HUES48 (cell line): ENCODE measurements at regions not wholly inside any gene's neighbourhood (a gene's known extent, or its start where the extent isn't known, plus 50 kb on each side); places are given as distances from the start of the nearest gene placed in this dataset.
"Not testable (repeated sequence)": the region's sequence is repeated elsewhere in the genome, so short reads cannot be mapped to it uniquely, and the experiment has no call there.

Experiments used
- H3K27ac ChIP-seq: one replicate; pipeline ENCODE4 v1.7.0; 2013; ENCODE audit warnings: low read depth, low read length, inconsistent platforms
- H3K27me3 ChIP-seq: 2 replicates; pipeline ENCODE4 v1.6.1; 2013; ENCODE audit warnings: mild to moderate bottlenecking, low read length; ENCODE audit not compliant: control insufficient read depth, insufficient read depth
- H3K36me3 ChIP-seq: 2 replicates; pipeline ENCODE4 v1.6.1; 2013; ENCODE audit warnings: low read length; ENCODE audit not compliant: control insufficient read depth, insufficient read depth
- H3K4me1 ChIP-seq: 2 replicates; pipeline ENCODE4 v1.6.1; 2013; ENCODE audit warnings: mild to moderate bottlenecking, low read length; ENCODE audit not compliant: control insufficient read depth, insufficient read depth
- H3K4me3 ChIP-seq: 2 replicates; pipeline ENCODE4 v1.5.1; 2013; ENCODE audit warnings: mild to moderate bottlenecking, low read depth, low read length
- H3K9ac ChIP-seq: 2 replicates; pipeline ENCODE4 v1.6.1; 2013; ENCODE audit warnings: mild to moderate bottlenecking, low read depth, low read length, moderate library complexity
- H3K9me3 ChIP-seq: 2 replicates; pipeline ENCODE4 v1.6.1; 2013; ENCODE audit warnings: low read length; ENCODE audit not compliant: control insufficient read depth, insufficient read depth

DNA sequence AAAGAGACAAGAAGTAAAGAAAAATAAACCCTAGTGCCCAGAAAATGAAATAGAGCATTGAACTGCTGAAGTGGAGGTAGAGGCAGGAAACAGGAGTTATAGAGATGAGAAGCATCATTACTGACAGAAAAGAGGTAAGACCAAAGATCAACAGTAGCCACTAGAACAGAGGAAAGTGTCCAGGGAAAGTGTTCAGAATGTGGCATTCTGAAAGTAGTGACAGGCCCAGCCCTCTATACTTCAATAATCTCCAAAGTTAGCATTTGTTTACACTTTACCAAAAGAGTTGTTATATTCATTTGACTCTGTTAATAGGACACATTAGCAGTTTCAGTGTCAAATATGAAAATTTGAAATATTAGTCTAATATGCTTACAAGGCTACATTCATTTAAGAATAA lies 727.1 kb upstream of the NECTIN3 start:
- Histone ChIP-seq H3K27me3 (no peaks in the 10 kb centered on the region), H3K4me3 (no peak overlapping the region), H3K9me3 (no peaks in the 10 kb centered on the region), H3K27ac (no peak overlapping the region), H3K9ac (no peak overlapping the region), H3K4me1 (no peaks in the 10 kb centered on the region), H3K36me3 (no peaks in the 10 kb centered on the region)

DNA sequence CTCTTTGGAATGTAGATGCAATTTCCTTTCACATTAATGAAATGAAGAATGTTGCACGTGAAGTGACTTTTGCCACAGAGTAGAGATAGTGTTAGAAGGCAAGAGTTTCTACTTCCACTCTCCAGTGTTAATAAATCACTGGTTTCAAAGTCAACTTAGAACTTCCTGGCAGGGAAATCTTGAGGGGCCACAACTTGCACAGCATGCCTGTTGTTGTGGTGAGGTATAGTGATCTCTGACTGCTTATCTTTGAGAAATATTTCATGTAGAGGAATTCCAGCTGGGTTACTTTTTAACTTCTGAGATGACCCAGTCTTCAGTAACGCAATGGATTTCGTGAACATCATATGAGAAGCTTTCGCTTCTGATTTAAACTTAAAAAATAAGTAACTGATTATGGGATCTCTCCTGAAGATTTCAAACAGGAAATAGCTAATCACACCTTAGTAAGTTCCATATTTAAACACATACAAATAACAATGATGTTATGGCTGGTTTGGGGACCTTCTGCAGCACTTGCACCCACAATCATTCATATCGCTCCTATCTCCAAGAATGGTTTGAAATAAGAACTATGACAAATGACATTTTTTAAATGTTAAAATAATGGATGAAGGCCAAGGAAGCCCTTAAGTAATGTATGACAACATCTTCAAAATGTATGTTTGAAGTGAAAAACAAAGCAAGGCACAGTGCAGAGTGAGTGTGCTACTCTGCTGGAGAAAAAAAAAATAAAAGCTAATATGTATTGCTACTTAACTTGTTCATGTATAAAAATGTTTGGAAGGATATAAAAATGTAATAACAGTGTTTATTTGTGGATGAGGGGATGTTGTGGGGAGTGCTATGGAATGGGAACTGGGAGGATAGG lies 726.5 kb upstream of the NECTIN3 start:
- Histone ChIP-seq H3K9ac (no peak overlapping the region), H3K9me3 (no peaks in the 10 kb centered on the region), H3K27me3 (no peaks in the 10 kb centered on the region), H3K4me1 (no peaks in the 10 kb centered on the region), H3K27ac (no peak overlapping the region), H3K36me3 (no peaks in the 10 kb centered on the region), H3K4me3 (no peak overlapping the region)

DNA sequence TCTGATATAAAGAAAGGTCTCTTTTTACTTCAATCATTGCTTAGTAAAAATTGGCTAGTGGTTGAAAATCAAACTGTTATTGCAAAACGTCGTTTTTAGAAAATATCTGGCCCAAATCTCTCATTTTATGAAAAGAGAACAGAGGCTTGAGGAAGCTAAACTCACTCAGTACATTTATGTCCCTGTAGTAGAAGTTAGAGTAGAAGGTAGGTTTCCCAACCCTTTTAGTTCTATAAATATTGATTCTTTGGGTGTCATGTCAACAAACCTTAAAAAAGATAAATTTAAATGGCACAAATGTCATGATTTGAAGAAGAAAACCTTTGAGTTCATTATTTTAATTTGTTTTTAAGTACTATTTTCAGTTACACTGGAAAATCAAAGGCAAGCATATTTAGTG lies 722.3 kb upstream of the NECTIN3 start:
- Histone ChIP-seq H3K27me3 (no peaks in the 10 kb centered on the region), H3K27ac (no peak overlapping the region), H3K9ac (no peak overlapping the region), H3K4me3 (no peak overlapping the region), H3K4me1 (no peaks in the 10 kb centered on the region), H3K9me3 (no peaks in the 10 kb centered on the region), H3K36me3 (no peaks in the 10 kb centered on the region)

DNA sequence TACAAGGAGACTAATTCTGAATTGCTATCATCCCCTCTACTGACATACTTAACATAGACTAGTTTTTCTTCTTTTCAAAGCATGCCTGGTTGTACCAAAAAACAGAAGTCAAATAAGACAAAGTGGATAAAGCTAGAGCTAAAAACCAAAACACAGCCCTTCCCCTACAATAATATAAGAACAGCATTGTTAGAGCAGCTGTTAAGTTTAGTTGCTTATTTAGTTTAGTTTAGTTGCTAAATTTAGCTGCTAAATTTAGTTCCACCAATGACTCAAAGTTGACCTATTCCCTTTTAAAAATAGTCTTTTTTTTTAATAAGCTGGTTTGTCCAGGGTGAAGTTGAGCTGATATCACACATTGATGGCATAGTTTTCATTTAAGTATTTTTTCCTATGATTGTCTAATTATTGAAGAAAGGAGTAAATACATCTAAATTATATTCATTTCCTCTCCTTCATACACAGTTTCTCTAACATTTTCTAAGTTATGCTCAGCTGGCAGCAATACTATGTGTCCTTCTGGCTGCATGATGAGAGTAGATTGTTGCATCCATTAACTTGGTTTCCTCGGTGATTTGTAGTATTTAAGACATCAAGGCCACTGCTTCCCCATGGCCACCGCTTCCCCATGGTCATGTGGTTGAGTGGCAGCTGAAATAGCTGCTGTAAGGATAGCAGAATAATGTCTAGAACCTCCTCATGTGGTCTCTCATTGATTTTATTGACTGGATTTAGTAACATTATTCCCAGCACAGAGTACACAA lies 718.6 kb upstream of the NECTIN3 start:
- Histone ChIP-seq H3K4me1 (no peaks in the 10 kb centered on the region), H3K4me3 (no peak overlapping the region), H3K36me3 (no peaks in the 10 kb centered on the region), H3K27ac (no peak overlapping the region), H3K9ac (no peak overlapping the region), H3K9me3 (no peaks in the 10 kb centered on the region), H3K27me3 (no peaks in the 10 kb centered on the region)

DNA sequence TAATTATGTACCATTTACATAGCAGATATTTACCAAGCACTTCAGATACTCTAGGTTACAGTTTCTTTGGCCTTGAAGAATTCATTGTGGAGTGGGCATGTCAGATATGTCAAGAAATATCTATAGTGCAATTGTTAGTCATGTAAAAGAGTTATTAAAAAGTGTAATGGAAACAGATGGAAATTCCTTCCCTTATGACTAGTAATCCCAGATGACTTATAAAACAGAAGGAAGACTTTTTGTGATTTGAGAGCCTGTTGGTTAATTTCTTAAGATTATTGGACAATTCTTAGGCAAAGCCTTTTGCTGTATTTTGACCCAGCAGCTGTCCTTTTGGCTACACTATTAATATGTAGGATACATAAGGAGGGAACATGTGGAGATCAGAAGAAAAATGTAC lies 708.9 kb upstream of the NECTIN3 start:
- Histone ChIP-seq H3K27me3 (no peaks in the 10 kb centered on the region), H3K4me1 (no peaks in the 10 kb centered on the region), H3K27ac (no peak overlapping the region), H3K9me3 (no peaks in the 10 kb centered on the region), H3K9ac (no peak overlapping the region), H3K36me3 (no peaks in the 10 kb centered on the region), H3K4me3 (no peak overlapping the region)

DNA sequence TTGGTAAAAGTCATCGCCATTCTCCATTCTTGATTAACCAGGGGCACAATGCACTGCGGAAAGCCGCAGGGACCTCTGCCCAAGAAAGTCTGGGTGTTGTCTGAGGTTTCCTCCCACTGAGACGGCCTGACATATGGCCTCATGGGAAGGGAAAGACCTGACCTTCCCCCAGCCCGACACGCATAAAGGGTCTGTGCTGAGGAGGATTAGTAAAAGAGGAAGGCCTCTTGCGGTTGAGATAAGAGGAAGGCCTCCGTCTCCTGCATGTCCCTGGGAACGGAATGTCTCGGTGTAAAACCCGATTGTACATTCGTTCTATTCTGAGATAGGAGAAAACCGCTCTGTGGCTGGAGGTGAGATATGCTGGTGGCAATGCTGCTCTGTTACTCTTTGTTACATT lies 704.3 kb upstream of the NECTIN3 start:
- not testable (repeated sequence) for H3K9me3 ChIP-seq, H3K4me3 ChIP-seq, H3K9ac ChIP-seq

DNA sequence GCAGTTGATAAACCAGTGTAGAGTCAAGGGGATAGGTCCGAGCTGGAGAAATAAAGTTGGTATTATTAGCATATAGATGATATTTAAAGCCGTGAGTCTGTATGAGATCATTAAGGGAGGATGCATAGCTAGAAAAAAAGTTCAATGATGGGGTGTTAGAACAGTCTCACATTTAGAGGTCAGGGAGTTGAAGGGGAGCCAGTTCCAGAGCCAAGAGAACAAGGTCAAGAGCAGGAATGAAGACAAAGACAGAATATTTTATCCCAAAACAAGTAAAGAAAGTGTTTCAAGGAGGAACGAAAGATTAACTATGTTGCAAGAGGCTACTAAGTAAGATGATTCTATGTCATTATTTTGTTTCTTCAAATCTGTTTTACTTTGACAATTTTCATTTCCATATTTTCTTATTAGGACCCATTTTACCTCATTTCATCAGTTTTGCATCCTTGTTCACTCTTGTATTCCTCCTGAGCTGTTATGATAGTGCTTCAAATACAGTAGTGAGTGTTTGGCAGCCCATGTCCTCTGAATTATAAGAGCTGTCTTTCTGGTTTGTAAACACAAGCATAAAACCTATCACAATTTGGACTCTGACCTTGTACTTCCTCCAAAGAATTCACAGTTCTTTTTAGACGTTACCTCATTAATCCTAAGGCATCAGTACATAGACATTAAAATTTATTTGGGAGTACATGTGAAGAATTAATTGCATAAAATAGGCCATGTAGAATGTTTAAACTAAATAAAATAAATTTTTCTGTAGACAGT lies 695.7 kb upstream of the NECTIN3 start:
- Histone ChIP-seq H3K36me3 (no peaks in the 10 kb centered on the region), H3K4me1 (no peaks in the 10 kb centered on the region), H3K27ac (no peak overlapping the region), H3K9ac (no peak overlapping the region), H3K9me3 (no peaks in the 10 kb centered on the region), H3K4me3 (no peak overlapping the region), H3K27me3 (no peaks in the 10 kb centered on the region)

More for the DNA sequence above, 704.3 kb upstream of the NECTIN3 start:
- not testable (repeated sequence) for H3K4me1 ChIP-seq, H3K27me3 ChIP-seq, H3K27ac ChIP-seq, H3K36me3 ChIP-seq

DNA sequence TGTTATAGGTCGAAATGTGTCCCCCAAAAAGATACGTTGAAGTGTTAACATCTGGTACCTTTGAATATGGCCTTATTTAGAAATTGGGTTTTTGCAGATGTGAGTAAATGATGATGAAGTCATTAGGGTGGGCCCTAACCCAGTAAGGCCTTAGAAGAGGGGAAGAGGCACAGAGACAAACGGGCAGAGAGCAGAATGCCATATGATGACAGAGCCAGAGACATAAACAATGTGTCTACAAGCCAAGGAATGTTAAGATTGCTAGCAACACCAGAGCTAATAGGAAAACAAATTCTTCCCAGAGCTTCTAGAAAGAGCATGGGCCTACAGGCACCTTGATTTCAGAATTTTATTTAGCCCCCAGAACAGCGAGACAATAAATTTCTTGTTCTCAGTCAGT lies 693.1 kb upstream of the NECTIN3 start:
- Histone ChIP-seq H3K36me3 (no peaks in the 10 kb centered on the region), H3K9me3 (no peaks in the 10 kb centered on the region), H3K4me3 (no peak overlapping the region), H3K27me3 (no peaks in the 10 kb centered on the region), H3K4me1 (no peaks in the 10 kb centered on the region), H3K27ac (no peak overlapping the region), H3K9ac (no peak overlapping the region)

DNA sequence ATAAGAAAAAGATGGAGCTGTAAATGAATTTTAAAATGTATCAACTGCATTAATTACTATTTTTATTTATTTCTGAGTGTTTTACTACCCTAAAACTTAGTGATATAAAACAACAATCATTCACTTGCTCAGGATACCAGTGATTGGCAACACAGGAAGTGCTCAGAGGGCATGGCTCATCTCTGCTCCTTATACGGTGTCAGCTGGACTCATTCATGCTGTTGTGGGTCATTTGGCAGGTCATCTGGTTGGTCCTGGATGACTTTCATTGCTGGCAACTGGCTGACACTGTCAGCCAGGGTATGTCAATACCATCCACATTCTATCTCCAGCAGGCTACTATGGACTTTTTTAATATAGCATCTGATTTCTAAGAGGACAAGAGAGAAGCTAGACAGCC lies 689.6 kb upstream of the NECTIN3 start:
- H3K36me3 ChIP-seq, result no peaks in the 10 kb centered on the region
- no peaks in the 10 kb centered on the region for H3K4me1 ChIP-seq
- no peak overlapping the region for H3K9ac ChIP-seq
- H3K9me3 ChIP-seq, result no peaks in the 10 kb centered on the region
- no peak overlapping the region for H3K27ac ChIP-seq
- no peaks in the 10 kb centered on the region for H3K27me3 ChIP-seq
- H3K4me3 ChIP-seq, result no peak overlapping the region

DNA sequence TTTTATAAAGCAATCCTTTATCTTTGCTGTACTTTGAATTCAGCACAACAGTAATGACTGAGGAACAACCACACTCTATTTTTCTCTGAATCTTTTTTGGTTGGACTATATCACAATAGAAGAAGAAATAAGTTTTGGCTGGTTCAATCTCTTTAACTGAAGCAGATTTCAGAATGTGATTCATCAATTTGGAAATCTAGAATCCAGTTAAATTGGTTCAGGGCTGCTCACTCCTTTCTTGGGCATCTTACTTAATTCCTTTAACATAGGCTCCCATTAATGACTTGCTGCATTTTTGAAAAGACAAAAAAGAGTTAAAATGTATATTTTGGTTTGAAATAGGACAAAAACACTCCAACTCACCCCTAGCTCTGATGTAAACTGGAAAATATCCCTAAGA lies 688.3 kb upstream of the NECTIN3 start:
- Histone ChIP-seq H3K9ac (no peak overlapping the region), H3K27me3 (no peaks in the 10 kb centered on the region), H3K4me3 (no peak overlapping the region), H3K36me3 (no peaks in the 10 kb centered on the region), H3K4me1 (no peaks in the 10 kb centered on the region), H3K9me3 (no peaks in the 10 kb centered on the region), H3K27ac (no peak overlapping the region)

DNA sequence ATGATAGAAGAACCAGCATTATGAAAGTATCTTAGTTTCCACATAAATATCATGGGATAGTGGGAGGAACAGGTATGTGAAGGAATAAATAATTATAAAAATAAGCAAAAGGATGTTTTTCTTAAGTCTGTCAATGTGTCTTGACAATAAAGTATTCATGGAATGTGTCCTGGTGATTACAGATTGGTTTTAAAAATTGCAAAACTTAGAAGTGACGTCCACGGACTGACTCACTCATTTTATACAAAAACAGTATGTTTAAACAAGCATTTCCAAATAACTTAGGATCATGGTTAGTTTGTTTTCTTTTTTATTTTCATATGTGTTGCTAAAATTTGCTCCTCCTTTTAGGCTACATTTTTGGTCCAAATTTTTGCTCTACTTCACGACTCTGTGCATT lies 687.0 kb upstream of the NECTIN3 start:
- H3K27ac ChIP-seq, result no peak overlapping the region
- no peak overlapping the region for H3K4me3 ChIP-seq
- no peak overlapping the region for H3K9ac ChIP-seq

More for the DNA sequence above, 687.0 kb upstream of the NECTIN3 start:
- no peaks in the 10 kb centered on the region for H3K4me1 ChIP-seq
- no peaks in the 10 kb centered on the region for H3K36me3 ChIP-seq
- H3K27me3 ChIP-seq, result no peaks in the 10 kb centered on the region
- H3K9me3 ChIP-seq, result no peaks in the 10 kb centered on the region
